NB4 (cell line): ENCODE measurements at regions not wholly inside any gene's neighbourhood (a gene's known extent, or its start where the extent isn't known, plus 50 kb on each side); places are given as distances from the start of the nearest gene placed in this dataset.

Experiments
- MAX ChIP-seq: IDR thresholded peaks from 2 replicates; pipeline ENCODE4 v1.6.1; 2011; ENCODE audit warnings: low read depth, low read length
- POLR2A ChIP-seq: IDR thresholded peaks from 2 replicates; pipeline ENCODE4 v1.6.1; 2011; ENCODE audit warnings: mild to moderate bottlenecking; ENCODE audit not compliant: insufficient read length; ENCODE audit errors: extremely low read depth
- TF ChIP-seq, protein P1 (sequence below): IDR thresholded peaks from one replicate; pipeline ENCODE4 v1.5.1; 2012; ENCODE audit warnings: low read depth, low read length

DNA sequence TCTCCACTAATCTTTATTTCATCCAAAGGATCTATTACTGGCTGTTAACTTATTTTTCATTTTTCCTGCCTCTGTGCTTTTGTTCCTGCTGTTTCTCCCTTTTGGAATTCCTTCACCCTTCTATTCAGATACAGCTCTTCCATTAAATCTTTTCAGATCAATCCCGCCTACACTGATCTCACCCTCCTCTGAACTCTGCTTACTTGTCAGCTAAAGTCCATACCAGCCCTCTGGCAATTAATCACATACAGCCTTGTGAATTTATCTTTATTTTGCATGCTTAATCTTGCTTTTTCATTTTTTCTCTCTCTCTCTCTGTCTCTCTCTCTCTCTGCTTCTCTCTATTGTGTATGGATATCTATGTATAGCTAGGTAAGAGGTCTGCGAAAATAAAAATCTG lies 100.8 kb upstream of the UMPS start:
- TF ChIP-seq, protein P1, sequence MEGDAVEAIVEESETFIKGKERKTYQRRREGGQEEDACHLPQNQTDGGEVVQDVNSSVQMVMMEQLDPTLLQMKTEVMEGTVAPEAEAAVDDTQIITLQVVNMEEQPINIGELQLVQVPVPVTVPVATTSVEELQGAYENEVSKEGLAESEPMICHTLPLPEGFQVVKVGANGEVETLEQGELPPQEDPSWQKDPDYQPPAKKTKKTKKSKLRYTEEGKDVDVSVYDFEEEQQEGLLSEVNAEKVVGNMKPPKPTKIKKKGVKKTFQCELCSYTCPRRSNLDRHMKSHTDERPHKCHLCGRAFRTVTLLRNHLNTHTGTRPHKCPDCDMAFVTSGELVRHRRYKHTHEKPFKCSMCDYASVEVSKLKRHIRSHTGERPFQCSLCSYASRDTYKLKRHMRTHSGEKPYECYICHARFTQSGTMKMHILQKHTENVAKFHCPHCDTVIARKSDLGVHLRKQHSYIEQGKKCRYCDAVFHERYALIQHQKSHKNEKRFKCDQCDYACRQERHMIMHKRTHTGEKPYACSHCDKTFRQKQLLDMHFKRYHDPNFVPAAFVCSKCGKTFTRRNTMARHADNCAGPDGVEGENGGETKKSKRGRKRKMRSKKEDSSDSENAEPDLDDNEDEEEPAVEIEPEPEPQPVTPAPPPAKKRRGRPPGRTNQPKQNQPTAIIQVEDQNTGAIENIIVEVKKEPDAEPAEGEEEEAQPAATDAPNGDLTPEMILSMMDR: no peak
- no peak for TF ChIP-seq MAX
- TF ChIP-seq POLR2A: no peak
